GM18502 (cell line): ENCODE measurements at regions not wholly inside any gene's neighbourhood (a gene's known extent, or its start where the extent isn't known, plus 50 kb on each side); places are given as distances from the start of the nearest gene placed in this dataset.
"Not testable (repeated sequence)": the region's sequence is repeated elsewhere in the genome, so short reads cannot be mapped to it uniquely, and the experiment has no call there.

Experiments
- ATAC-seq: cut with Tn5 transposase; IDR thresholded peaks from one replicate; pipeline ENCODE4 v1.9.1; 2021; ENCODE audit warnings: mild to moderate bottlenecking; ENCODE audit not compliant: unreplicated experiment, poor library complexity

- ATAC-seq, result no peak
Observed at GRCh38 chr2:53543083-53543482, 224.5 kb upstream of the CHAC2 start.

- ATAC-seq, result no peak
Observed at GRCh38 chr2:53536583-53537361, 230.8 kb upstream of the CHAC2 start.

- no peak for ATAC-seq
Observed at GRCh38 chr2:53535234-53535840, 232.3 kb upstream of the CHAC2 start.

GRCh38 chr2:53530126-53530525 lies 237.5 kb upstream of the CHAC2 start:
- ATAC-seq, result no peak

GRCh38 chr2:53527056-53527455 lies 240.5 kb upstream of the CHAC2 start:
- no peak for ATAC-seq

- no peak for ATAC-seq
Observed at GRCh38 chr2:53519918-53520841, 247.4 kb upstream of the CHAC2 start.

GRCh38 chr2:53517406-53517805 lies 250.2 kb upstream of the CHAC2 start:
- ATAC-seq, result no peak

- no peak for ATAC-seq
Observed at GRCh38 chr2:53516650-53517049, 251.0 kb upstream of the CHAC2 start.

- ATAC-seq, result no peak
Observed at GRCh38 chr2:53515435-53516332, 251.9 kb upstream of the CHAC2 start.

- ATAC-seq, result no peak
Observed at GRCh38 chr2:53513167-53513666, 254.4 kb upstream of the CHAC2 start.

GRCh38 chr2:53512071-53512826 lies 255.4 kb upstream of the CHAC2 start:
- ATAC-seq, result no peak

- no peak for ATAC-seq
Observed at GRCh38 chr2:53511549-53511948, 256.1 kb upstream of the CHAC2 start.

- no peak for ATAC-seq
Observed at GRCh38 chr2:53510401-53510800, 257.2 kb upstream of the CHAC2 start.

- no peak for ATAC-seq
Observed at GRCh38 chr2:53509831-53510388, 257.7 kb upstream of the CHAC2 start.

- ATAC-seq, result no peak
Observed at GRCh38 chr2:53508667-53509066, 258.9 kb upstream of the CHAC2 start.

GRCh38 chr2:53507070-53507469 lies 260.5 kb upstream of the CHAC2 start:
- not testable (repeated sequence) for ATAC-seq

- ATAC-seq, result no peak
Observed at GRCh38 chr2:53505826-53506225, 261.8 kb upstream of the CHAC2 start.

- ATAC-seq, result no peak
Observed at GRCh38 chr2:53504507-53504906, 263.1 kb upstream of the CHAC2 start.

GRCh38 chr2:53500181-53500580 lies 267.4 kb upstream of the CHAC2 start:
- ATAC-seq, result no peak
